HEK293 (cell line): ENCODE measurements at regions not wholly inside any gene's neighbourhood (a gene's known extent, or its start where the extent isn't known, plus 50 kb on each side); places are given as distances from the start of the nearest gene placed in this dataset.
A peak's percentile ranks its signal among the peaks of the same experiment; 100 is the strongest.

ENCODE experiments used
- CTCF ChIA-PET: fragments of 350-600 bp; formaldehyde crosslinking; extraction: SDS; loops from one replicate; lab custom pipeline; 2021; ENCODE audit warnings: antibody characterized with exemption; lab: Yijun Ruan, JAX
- POLR2A ChIA-PET: fragments of 300-600 bp; formaldehyde crosslinking; extraction: SDS; loops from one replicate; lab custom pipeline; 2020; ENCODE audit warnings: antibody characterized with exemption, inconsistent platforms; lab: Yijun Ruan, JAX
- H3K27ac ChIP-seq: fragments of 200-500 bp; sonication (Bioruptor generic); 2 replicates; pipeline ENCODE4 v1.5.1; 2014; ENCODE audit warnings: low read depth, low read length, control low read depth, inconsistent platforms; ENCODE audit errors: extremely low read depth
- H3K36me3 ChIP-seq, 2 experiments: fragments of 200-500 bp in 1 of 2; sonication (Bioruptor generic) in 1 of 2; 1 replicate in 1 of 2; 2 replicates in 1 of 2; pipeline ENCODE4 v1.5.1; 2014 to 2017; ENCODE audit warnings: inconsistent platforms in 2 of 2, low read length in 2 of 2; ENCODE audit not compliant: control insufficient read depth in 2 of 2, insufficient read depth in 1 of 2
- H3K4me1 ChIP-seq: fragments of 200-500 bp; sonication (Bioruptor generic); 2 replicates; pipeline ENCODE4 v1.5.1; 2014; ENCODE audit warnings: mild to moderate bottlenecking, low read length, inconsistent platforms; ENCODE audit not compliant: control insufficient read depth, insufficient read depth
- H3K4me3 ChIP-seq: 2 replicates; pipeline ENCODE4 v1.5.1; 2011; ENCODE audit warnings: low read depth, mild to moderate bottlenecking, control low read depth, low read length, moderate library complexity
- H3K9me3 ChIP-seq: fragments of 200-500 bp; sonication (Bioruptor generic); 2 replicates; pipeline ENCODE4 v1.5.1; 2014; ENCODE audit warnings: low read depth, low read length, inconsistent platforms; ENCODE audit not compliant: control insufficient read depth, insufficient read depth
- GLIS2 ChIP-seq: fragments of 450-650 bp; formaldehyde crosslinking; IDR thresholded peaks from 2 replicates; pipeline ENCODE4 v1.5.1; 2016; ENCODE audit warnings: missing biosample characterization, missing genetic modification characterization
- OSR2 ChIP-seq: fragments of 450-650 bp; formaldehyde crosslinking; IDR thresholded peaks from 2 replicates; pipeline ENCODE4 v1.5.1; 2016; ENCODE audit warnings: missing biosample characterization, missing genetic modification characterization
- RBAK ChIP-seq: fragments of 450-650 bp; formaldehyde crosslinking; IDR thresholded peaks from 2 replicates; pipeline ENCODE4 v1.5.1; 2016; ENCODE audit warnings: missing biosample characterization, missing genetic modification characterization
- SALL2 ChIP-seq: fragments of 450-650 bp; formaldehyde crosslinking; IDR thresholded peaks from 2 replicates; pipeline ENCODE4 v1.5.0; 2017; ENCODE audit warnings: missing biosample characterization, mild to moderate bottlenecking, missing genetic modification characterization, borderline replicate concordance
- SCRT1 ChIP-seq: fragments of 450-650 bp; formaldehyde crosslinking; IDR thresholded peaks from 2 replicates; pipeline ENCODE4 v1.5.1; 2016; ENCODE audit warnings: missing biosample characterization, missing genetic modification characterization, borderline replicate concordance
- SCRT2 ChIP-seq: fragments of 450-650 bp; formaldehyde crosslinking; IDR thresholded peaks from 2 replicates; pipeline ENCODE4 v1.5.1; 2016; ENCODE audit warnings: missing biosample characterization, missing genetic modification characterization
- SP7 ChIP-seq: fragments of 450-650 bp; formaldehyde crosslinking; IDR thresholded peaks from 2 replicates; pipeline ENCODE4 v1.5.1; 2016; ENCODE audit warnings: missing biosample characterization, missing genetic modification characterization
- TCF7L2 ChIP-seq: IDR thresholded peaks from 2 replicates; pipeline ENCODE4 v1.6.1; 2011; ENCODE audit warnings: low read depth, mild to moderate bottlenecking, inconsistent platforms, low read length, moderate library complexity, borderline replicate concordance
- TRIM28 ChIP-seq: IDR thresholded peaks from 2 replicates; pipeline ENCODE4 v1.6.1; 2011; ENCODE audit warnings: low read length, control low read depth, borderline replicate concordance
- ZBTB48 ChIP-seq: fragments of 450-650 bp; formaldehyde crosslinking; IDR thresholded peaks from 2 replicates; pipeline ENCODE4 v1.5.1; 2016; ENCODE audit warnings: missing biosample characterization, missing genetic modification characterization
- ZFP41 ChIP-seq: fragments of 450-650 bp; formaldehyde crosslinking; IDR thresholded peaks from 2 replicates; pipeline ENCODE4 v1.5.1; 2016; ENCODE audit warnings: missing biosample characterization, missing genetic modification characterization, borderline replicate concordance
- ZNF140 ChIP-seq: fragments of 450-650 bp; formaldehyde crosslinking; IDR thresholded peaks from 2 replicates; pipeline ENCODE4 v1.5.1; 2016; ENCODE audit warnings: missing biosample characterization, missing genetic modification characterization
- ZNF155 ChIP-seq: fragments of 450-650 bp; formaldehyde crosslinking; IDR thresholded peaks from 2 replicates; pipeline ENCODE4 v1.5.1; 2016; ENCODE audit warnings: missing biosample characterization, missing genetic modification characterization
- ZNF169 ChIP-seq: fragments of 450-650 bp; formaldehyde crosslinking; IDR thresholded peaks from 2 replicates; pipeline ENCODE4 v1.5.1; 2016; ENCODE audit warnings: missing biosample characterization, missing genetic modification characterization
- ZNF350 ChIP-seq: fragments of 450-650 bp; formaldehyde crosslinking; IDR thresholded peaks from 2 replicates; pipeline ENCODE4 v1.5.0; 2017; ENCODE audit warnings: missing biosample characterization, mild to moderate bottlenecking, missing genetic modification characterization
- ZNF560 ChIP-seq: fragments of 450-650 bp; formaldehyde crosslinking; IDR thresholded peaks from 2 replicates; pipeline ENCODE4 v1.5.1; 2017; ENCODE audit warnings: missing biosample characterization, missing genetic modification characterization, borderline replicate concordance
- ZSCAN16 ChIP-seq: fragments of 450-650 bp; formaldehyde crosslinking; IDR thresholded peaks from 2 replicates; pipeline ENCODE4 v1.5.1; 2016; ENCODE audit warnings: missing biosample characterization, missing genetic modification characterization
- TF ChIP-seq, protein P1 (sequence below): fragments of 450-650 bp; IDR thresholded peaks from 2 replicates; pipeline ENCODE4 v1.5.1; 2018; ENCODE audit warnings: missing biosample characterization, missing genetic modification characterization
- TF ChIP-seq, protein P2 (sequence below): fragments of 450-650 bp; formaldehyde crosslinking; IDR thresholded peaks from 2 replicates; pipeline ENCODE4 v1.5.1; 2016; ENCODE audit warnings: missing biosample characterization, missing genetic modification characterization
- TF ChIP-seq, protein P3 (sequence below): fragments of 450-650 bp; formaldehyde crosslinking; IDR thresholded peaks from 2 replicates; pipeline ENCODE4 v1.5.1; 2016; ENCODE audit warnings: missing biosample characterization, missing genetic modification characterization, borderline replicate concordance

DNA sequence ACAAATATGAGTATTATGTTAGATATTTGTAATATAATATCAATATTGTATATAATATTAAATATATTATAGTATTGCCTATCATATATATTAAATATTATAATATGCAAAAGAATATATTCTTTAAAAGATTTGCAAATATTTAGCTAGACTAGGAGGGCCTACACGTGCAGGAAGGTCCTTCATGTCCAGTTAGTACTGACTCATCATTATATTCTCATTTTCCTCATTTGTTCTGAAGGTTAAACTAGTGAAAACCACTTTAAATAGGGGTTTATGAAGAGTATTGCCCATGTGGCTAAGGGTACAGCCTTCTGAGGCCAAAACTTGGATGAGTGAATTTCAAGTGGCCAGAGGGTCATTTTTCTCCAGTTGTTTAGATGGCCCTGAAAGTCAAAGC, 293.0 kb upstream of the VRK2 start (continued):
- TF ChIP-seq ZBTB48 (tag by site-specific recombination) (no peak), ZFP41 (tag by site-specific recombination) (no peak), TCF7L2 (no peak), SCRT1 (tag by site-specific recombination) (no peak), SALL2 (tag by site-specific recombination) (no peak), ZNF169 (tag by site-specific recombination) (no peak), ZNF140 (no peak)
- TF ChIP-seq, all 188 proteins: peak for 0

DNA sequence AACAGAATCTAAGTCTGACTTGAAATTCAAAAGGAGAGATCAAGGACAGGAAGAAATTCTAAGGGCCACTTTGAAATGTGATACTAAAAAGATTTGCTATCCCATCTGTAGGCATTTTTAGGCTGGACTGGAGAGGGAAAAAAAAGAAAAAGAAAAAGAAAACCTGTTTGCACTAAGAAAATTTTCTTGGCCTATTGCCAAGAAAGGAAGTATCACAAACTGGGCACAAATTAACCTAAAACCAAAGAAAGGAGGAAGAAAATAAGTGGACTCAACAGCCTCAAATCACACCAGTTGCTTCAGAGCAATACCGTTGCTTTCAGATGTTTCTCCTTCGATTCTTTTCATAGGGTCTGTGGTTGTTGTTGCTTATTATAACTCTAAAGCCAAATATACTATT, 287.9 kb upstream of the VRK2 start:
- ChIA-PET POLR2A (no interaction called here), CTCF (interaction anchor here (0.5 to 2.2 kb wide), 8 partner anchors 9 to 1391 kb away, joined by 3 to 6 read pairs (median 3); no protein-coding TSS in a partner anchor)
- TF ChIP-seq TRIM28, result no peak
- TF ChIP-seq SCRT2 (tag by site-specific recombination), result peak; percentile 42; the same call in 1 of the 2 replicates
- Histone ChIP-seq H3K9me3 (no peaks in the 10 kb centered on the region), H3K4me3 (no peak overlapping the region), H3K36me3 (no peaks in the 10 kb centered on the region), H3K27ac (no peak overlapping the region), H3K4me1 (peaks cover 13% of the 10 kb centered on the region; the same call in 1 of the 2 replicates)

DNA sequence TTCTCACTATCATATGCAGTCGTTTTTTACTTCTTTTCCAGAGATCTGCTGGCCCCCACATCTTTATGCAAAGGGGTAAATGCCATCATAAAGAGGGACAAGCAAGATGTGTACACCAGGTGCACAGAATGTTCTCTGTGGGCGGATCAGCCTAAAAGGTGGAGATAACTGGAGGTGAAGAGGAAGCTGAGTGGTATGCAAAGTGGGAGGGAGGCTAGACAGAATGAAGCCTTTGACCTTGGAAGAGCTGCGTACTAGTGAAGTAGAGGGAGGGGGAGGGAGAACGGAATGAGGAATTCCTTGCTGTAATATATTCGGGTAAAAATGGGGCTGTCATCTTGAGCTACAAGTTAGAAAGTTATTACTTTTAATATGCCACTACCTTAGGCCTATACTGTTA, 287.5 kb upstream of the VRK2 start:
- no peaks in the 10 kb centered on the region for H3K36me3 ChIP-seq
- POLR2A ChIA-PET, result no interaction called here
- no peaks in the 10 kb centered on the region for H3K9me3 ChIP-seq
- CTCF ChIA-PET, result interaction anchor here (0.5 to 2.2 kb wide), 13 partner anchors 8 to 793 kb away, joined by 3 to 6 read pairs (median 3); no protein-coding TSS in a partner anchor
- H3K27ac ChIP-seq, result no peak overlapping the region
- peaks cover 13% of the 10 kb centered on the region; the same call in 1 of the 2 replicates for H3K4me1 ChIP-seq
- TF ChIP-seq, protein P1, sequence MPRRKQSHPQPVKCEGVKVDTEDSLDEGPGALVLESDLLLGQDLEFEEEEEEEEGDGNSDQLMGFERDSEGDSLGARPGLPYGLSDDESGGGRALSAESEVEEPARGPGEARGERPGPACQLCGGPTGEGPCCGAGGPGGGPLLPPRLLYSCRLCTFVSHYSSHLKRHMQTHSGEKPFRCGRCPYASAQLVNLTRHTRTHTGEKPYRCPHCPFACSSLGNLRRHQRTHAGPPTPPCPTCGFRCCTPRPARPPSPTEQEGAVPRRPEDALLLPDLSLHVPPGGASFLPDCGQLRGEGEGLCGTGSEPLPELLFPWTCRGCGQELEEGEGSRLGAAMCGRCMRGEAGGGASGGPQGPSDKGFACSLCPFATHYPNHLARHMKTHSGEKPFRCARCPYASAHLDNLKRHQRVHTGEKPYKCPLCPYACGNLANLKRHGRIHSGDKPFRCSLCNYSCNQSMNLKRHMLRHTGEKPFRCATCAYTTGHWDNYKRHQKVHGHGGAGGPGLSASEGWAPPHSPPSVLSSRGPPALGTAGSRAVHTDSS (tag by site-specific recombination), result no peak
- TF ChIP-seq RBAK (tag by site-specific recombination) (no peak), ZNF350 (tag by site-specific recombination) (no peak), OSR2 (tag by site-specific recombination) (no peak), GLIS2 (tag by site-specific recombination) (no peak), ZNF560 (no peak), ZSCAN16 (no peak), SP7 (no peak), ZNF155 (tag by site-specific recombination) (no peak)
- TF ChIP-seq, protein P2, sequence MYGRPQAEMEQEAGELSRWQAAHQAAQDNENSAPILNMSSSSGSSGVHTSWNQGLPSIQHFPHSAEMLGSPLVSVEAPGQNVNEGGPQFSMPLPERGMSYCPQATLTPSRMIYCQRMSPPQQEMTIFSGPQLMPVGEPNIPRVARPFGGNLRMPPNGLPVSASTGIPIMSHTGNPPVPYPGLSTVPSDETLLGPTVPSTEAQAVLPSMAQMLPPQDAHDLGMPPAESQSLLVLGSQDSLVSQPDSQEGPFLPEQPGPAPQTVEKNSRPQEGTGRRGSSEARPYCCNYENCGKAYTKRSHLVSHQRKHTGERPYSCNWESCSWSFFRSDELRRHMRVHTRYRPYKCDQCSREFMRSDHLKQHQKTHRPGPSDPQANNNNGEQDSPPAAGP (tag by site-specific recombination), result no peak
- TF ChIP-seq, protein P3, sequence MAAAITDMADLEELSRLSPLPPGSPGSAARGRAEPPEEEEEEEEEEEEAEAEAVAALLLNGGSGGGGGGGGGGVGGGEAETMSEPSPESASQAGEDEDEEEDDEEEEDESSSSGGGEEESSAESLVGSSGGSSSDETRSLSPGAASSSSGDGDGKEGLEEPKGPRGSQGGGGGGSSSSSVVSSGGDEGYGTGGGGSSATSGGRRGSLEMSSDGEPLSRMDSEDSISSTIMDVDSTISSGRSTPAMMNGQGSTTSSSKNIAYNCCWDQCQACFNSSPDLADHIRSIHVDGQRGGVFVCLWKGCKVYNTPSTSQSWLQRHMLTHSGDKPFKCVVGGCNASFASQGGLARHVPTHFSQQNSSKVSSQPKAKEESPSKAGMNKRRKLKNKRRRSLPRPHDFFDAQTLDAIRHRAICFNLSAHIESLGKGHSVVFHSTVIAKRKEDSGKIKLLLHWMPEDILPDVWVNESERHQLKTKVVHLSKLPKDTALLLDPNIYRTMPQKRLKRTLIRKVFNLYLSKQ (tag by site-specific recombination), result no peak
- H3K4me3 ChIP-seq, result no peak overlapping the region
